Thyroid gland (tissue), 4 donors: ENCODE measurements at regions not wholly inside any gene's neighbourhood (a gene's known extent, or its start where the extent isn't known, plus 50 kb on each side); places are given as distances from the start of the nearest gene placed in this dataset.

ENCODE experiments used
- POLR2A ChIP-seq, 2 donors: fragments of 450-650 bp; IDR thresholded peaks; one replicate each; pipeline ENCODE4 v1.6.1; 2017; ENCODE audit warnings: antibody characterized with exemption in 2 of 2, mild to moderate bottlenecking in 2 of 2, moderate library complexity in 1 of 2
- TF ChIP-seq, protein P1 (sequence below), 6 experiments: fragments of 200-600 bp in 3 of 6; fragments of 450-650 bp in 3 of 6; sonication (generic) in 3 of 6; IDR thresholded peaks; one replicate each; pipeline ENCODE4 v1.5.1; 2016 to 2019; ENCODE audit warnings: antibody characterized with exemption in 6 of 6, mild to moderate bottlenecking in 2 of 6, inconsistent platforms in 1 of 6, moderate library complexity in 1 of 6

DNA sequence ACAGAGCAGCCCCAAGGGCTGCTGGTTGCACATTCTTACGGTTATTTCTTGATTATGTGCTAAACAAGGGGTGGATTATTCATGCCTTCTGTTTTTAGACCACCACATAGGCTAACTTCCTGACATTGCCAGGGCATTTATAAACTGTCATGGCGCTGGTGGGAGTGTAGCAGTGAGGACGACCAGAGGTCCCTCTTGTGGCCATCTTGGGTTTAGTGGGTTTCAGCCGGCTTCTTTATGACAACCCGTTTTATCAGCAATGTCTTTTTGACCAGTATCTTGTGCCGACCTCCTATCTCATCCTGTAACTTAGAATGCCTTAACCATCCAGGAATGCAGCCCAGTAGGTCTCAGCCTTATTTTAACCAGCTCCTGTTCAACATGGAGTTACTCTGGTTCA, 212.4 kb upstream of the GRID2 start:
- TF ChIP-seq, protein P1, sequence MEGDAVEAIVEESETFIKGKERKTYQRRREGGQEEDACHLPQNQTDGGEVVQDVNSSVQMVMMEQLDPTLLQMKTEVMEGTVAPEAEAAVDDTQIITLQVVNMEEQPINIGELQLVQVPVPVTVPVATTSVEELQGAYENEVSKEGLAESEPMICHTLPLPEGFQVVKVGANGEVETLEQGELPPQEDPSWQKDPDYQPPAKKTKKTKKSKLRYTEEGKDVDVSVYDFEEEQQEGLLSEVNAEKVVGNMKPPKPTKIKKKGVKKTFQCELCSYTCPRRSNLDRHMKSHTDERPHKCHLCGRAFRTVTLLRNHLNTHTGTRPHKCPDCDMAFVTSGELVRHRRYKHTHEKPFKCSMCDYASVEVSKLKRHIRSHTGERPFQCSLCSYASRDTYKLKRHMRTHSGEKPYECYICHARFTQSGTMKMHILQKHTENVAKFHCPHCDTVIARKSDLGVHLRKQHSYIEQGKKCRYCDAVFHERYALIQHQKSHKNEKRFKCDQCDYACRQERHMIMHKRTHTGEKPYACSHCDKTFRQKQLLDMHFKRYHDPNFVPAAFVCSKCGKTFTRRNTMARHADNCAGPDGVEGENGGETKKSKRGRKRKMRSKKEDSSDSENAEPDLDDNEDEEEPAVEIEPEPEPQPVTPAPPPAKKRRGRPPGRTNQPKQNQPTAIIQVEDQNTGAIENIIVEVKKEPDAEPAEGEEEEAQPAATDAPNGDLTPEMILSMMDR (IDR thresholded peaks at IDR 0.05) = no peak
- TF ChIP-seq POLR2A (IDR thresholded peaks at IDR 0.05) = no peak
